ENCODE measurements at regions not wholly inside any gene's neighbourhood (a gene's known extent, or its start where the extent isn't known, plus 50 kb on each side); places are given as distances from the start of the nearest gene placed in this dataset.

DNA sequence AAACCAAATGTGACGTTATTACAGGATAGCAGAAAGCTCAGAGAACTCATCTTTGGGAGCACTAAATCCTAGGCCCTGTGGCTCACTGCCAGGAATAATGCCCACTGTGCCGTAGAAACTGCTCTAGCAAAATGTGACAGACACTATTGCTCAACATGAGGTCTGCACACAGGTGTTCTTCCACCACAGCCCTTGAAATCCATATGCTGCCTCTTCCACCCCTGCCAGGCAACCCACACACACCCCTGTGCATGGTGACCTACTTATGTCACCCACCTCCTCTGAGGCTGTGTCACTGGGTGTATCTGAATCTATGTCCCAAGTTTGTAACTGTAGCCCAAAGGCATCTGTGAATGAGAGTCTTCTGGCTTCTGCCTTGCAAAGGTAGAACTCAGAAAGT, 66.1 kb upstream of the MBOAT2 start:
- TF ChIP-seq, protein P1, sequence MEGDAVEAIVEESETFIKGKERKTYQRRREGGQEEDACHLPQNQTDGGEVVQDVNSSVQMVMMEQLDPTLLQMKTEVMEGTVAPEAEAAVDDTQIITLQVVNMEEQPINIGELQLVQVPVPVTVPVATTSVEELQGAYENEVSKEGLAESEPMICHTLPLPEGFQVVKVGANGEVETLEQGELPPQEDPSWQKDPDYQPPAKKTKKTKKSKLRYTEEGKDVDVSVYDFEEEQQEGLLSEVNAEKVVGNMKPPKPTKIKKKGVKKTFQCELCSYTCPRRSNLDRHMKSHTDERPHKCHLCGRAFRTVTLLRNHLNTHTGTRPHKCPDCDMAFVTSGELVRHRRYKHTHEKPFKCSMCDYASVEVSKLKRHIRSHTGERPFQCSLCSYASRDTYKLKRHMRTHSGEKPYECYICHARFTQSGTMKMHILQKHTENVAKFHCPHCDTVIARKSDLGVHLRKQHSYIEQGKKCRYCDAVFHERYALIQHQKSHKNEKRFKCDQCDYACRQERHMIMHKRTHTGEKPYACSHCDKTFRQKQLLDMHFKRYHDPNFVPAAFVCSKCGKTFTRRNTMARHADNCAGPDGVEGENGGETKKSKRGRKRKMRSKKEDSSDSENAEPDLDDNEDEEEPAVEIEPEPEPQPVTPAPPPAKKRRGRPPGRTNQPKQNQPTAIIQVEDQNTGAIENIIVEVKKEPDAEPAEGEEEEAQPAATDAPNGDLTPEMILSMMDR (IDR thresholded peaks at IDR 0.05) = no peak
- TF ChIP-seq POLR2A (IDR thresholded peaks at IDR 0.05) = no peak

Data from Peyer's patch (tissue), 4 donors.